GM18526 (cell line): ENCODE measurements at regions not wholly inside any gene's neighbourhood (a gene's known extent, or its start where the extent isn't known, plus 50 kb on each side); places are given as distances from the start of the nearest gene placed in this dataset.

Experiments
- POLR2A ChIP-seq: IDR thresholded peaks from 3 replicates; pipeline ENCODE4 v1.6.1; 2011; ENCODE audit not compliant: insufficient read length; ENCODE audit errors: extremely low read depth

DNA sequence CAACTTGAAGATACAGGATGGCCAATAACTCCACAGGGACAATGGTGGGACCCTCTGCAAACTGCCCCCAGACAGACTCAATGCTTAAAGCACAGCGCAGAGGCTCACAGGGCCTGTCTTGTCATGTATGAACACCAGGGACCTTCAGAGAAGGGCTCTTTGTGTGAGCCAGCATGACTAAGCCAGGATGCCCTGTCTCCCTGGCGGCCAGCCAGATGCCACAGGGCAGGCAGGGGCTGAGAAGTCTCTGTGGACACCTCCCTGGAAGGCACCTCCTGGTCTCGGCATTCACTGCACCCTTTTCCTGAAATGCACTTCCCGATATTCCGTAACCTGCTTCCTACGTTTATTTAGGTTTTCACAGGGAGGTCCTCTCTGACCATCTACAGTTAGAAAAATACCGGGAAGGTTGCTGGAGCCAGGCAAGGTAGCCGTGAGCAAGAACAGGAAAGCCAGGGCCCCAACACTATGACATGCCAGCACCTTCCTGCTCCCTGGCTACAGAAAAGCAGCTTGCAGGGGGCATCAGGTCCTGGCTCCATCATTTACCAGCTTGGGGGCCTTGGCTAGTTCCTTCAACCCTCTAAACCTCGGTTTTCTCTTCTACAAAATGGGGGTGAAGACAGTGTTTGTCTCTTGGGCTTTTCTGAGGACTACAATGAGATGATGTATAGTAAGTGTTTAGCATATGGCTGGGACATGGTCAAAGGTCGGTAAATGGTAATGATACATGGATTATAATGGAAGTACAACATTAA is 65.0 kb downstream of the PITPNM2 start:
- no peak for TF ChIP-seq POLR2A

DNA sequence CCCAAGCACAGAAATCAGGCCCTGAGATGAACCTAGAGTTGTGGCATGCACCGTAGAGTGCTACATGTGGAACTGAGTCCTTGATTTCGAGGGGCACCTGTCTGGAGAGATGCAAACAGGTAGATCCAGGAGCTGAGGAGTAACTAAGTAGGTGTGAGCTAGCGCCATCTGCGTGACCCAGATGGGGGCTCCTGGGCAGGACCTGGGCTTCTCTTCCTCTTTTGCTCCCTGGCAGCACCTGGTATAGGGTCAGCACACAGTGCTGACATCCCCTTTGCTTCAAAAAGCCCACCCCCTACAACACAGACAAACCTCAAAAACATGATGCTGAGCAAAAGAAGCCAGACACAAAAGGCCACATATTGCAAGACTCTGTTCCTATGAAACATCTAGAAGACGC is 65.8 kb downstream of the PITPNM2 start:
- TF ChIP-seq POLR2A = no peak

DNA sequence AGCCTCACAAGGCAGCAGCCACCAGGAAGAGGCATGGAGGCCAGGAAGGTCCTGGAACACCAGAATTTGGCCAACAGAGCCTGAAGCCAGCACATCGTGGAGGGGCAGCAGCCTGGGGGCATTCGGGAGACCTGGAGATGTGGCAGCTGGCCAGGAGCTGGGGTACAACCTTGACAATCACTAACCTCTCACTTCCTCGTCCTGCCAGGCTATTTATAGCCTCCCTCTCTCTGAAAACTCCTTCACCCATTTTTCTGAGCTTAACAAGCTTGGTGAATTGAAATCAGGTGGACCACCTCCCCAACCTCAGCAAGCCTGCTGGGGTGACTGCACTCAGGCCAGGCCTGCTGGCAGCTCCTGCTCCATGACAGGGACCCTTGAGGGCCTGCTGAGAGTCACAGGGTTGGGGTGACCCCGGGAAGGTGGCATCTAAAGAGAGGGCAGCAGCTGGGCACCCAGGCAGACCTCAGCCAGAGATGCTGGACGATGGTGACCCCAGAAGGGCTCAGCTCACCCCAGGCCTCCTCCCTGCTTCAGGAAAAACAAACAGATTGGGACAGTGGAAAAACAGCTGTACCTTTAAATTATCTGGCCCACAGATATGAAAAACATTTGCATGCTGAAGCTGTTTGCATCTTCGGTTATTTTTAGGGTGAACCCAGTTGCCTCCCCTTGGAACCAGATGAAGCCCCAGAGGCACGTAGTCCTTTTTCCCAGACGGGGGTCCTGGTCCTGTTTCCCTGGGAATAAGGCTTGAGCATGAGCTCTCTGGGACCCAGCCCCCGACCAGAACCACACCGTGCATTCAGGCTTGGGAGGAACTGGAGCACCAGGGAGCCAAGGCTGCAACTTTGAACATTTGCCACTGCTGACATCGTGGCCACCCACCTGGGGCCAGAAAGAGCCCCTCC is 67.0 kb downstream of the PITPNM2 start:
- peak; percentile 35 for TF ChIP-seq POLR2A

DNA sequence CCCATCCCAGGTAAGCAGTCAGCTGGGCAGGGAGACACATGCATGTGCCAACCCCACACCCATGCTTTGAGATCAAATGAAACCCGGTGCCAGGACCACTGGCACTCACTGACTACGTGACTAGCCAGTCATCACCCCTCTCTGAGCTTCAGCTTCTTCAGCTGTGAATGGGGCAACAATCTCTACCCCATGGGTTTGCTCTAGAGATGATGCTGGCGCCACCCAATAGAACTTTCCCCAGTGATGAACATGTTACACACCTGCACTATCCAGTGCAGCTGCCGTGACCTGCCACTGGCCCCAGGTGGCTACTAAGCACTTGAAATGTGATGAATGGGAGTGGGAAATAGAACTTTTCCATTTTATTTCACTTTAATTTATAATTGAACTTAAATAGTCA is 70.3 kb downstream of the PITPNM2 start:
- no peak for TF ChIP-seq POLR2A

DNA sequence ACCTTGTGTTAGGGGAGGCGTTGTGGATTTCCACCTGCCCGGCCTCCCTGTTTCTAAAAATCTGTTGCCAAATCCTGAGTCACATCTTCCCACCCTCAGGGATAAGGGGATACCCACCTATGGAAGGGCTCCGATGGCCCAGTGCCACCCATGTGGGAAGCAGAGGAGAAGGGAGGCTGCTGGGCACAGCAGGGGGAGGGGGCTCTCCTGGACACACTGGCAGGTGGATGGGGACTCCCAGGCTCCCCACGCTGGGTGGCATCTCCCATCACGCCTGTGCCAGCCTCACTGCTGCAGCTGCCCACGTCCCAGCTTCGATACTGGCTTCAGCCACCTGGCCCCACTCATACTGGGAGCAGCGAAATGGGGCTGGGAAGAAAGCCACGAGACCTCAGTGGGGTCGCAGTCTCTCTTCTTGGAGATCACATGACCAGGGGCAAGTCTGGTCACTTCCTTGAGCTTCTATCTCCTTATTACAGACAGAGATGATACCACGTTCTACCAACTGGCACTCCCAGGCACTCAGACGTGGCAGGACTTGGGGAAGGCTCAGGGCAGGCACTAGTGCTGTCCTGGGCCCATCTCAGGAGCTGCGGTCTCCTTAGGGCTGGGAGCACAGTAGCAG is 72.2 kb downstream of the PITPNM2 start:
- TF ChIP-seq POLR2A = no peak

DNA sequence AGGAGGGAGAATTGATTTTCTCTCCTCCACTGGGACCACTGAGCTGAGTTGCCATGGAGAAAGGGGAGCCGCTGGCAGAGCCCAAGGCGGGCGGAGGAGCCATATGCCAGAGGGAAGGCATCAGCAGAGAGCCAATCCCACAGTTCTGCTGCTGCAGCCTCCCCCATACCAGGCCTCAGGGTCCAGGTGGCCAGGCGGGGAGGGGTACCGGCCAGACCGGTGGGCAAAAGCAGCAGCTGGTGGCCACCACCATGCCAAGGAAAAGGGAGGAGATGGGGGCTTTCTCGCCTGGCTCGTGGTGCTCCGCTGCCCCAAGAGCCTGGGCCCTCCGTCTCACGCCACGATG is 72.8 kb downstream of the PITPNM2 start:
- no peak for TF ChIP-seq POLR2A

DNA sequence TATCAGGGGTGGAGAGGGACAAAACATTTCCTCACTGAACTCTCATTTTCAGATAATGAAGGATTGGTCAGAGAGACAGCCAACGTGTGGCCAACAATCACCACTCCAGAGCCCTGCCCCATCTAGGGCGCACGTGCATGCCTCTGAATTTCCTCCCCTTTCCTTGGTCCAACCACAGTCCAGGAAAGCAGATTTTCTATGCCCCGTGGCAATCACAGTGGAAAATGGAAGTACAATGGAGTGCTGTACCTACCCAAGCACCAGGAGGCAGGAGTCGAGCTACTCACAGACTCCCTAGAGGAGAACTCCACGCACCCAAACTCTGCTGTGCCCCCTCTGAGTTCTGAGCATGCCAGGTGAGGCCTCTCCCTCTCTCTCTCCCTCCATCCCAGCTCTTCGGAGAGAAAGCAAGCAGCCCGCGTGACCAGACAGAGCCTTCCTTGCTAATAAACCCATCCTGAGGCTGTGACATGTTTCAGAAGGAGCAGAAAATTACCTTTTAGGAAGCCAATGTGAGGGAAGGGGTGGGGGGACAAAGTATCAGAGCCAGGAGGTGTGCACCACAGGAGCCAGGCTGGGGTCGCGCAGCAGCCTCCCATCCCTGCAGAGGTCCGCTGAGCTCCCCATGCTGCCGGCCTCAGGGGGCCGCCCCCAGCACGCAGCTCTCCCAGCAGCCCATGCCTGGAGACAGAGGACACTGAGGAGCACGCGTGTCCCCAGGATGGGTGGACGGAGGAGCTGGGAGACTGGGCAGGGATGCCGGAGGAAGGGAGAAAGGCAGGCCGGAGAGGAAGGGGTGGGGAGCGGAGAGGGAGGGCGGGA is 73.4 kb downstream of the PITPNM2 start:
- no peak for TF ChIP-seq POLR2A

DNA sequence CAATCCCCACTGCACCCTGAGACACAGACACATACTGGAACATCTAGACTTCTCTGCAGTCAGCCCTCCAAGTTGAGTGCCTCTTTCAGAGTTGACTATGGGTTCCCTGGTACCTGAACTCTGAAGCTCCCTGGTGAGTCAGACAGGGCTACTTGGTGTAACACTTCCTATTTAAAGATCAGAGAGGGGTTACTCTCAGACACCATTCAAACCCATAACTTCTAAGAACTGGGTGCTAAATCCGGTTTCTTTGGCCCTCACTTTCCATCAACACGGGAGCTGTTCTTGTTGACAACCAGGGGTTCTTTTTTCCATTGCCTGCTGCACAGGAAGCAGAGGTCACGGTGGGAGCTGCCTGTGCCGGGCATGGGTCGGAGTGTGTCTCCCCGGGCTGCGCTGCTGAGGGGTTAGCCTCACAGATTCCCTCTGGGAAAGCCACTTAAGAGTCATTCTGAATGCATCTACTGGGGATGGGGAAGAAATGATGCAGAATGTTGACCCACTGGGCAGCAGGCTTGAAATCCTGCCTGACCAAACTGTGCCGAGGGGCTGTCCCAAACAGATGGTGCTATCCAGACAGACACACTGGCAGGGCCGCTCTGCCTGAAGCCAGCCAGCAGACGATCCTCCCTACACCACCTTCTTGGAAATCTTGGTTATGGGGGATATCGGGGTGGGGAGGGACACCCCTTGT is 74.1 kb downstream of the PITPNM2 start:
- no peak for TF ChIP-seq POLR2A

DNA sequence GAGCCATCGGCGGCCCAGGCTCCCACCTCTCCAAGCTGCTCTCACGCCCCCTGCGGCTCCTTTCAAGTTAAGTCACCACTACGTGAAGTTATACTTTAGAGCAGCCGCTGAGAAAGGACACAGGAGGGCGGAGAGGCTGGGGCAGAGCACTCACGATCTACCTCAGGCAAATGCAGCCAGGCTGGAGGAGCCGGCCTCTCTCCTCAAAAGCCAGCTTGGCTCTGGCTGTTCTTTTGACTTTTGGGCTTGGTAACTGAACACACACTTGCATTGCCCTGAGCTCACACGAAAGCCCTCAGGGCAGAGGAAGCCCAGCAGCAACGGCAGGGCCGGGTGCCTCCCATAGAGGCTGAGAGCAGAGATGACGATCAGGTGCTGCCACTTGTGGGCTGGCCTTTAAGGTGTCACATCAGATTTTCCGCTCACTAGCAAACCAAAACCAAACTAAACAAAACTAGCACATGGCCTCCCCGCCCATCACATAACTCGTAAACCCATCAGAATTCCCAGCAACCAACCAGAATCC is 75.2 kb downstream of the PITPNM2 start:
- no peak for TF ChIP-seq POLR2A

DNA sequence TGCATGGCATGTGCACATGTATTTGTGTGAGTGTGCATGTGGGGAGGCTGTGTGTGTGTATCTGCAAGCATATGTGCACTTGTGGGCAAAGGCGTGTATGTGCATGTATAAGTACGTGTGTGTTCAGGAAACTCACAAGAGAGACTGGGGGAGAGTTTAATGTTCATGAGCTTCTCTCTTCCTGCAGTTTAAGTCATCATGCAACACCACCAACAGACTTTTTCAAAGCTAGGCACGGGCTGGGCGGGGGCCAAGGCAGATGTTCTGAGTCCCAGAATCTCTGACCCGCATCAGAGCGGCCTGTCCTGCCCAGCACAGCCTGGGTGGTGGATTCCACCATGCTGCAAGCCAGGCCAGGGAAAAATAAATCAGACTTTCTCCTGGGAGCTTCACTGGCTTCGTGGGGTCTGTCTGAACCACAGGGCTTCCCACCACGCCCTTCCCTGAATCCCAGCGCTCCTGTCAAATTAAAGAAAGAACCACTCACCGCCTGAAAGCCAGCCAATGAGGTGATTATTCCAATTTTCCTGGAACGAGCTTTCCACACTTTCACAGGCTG is 75.7 kb downstream of the PITPNM2 start:
- TF ChIP-seq POLR2A = no peak

DNA sequence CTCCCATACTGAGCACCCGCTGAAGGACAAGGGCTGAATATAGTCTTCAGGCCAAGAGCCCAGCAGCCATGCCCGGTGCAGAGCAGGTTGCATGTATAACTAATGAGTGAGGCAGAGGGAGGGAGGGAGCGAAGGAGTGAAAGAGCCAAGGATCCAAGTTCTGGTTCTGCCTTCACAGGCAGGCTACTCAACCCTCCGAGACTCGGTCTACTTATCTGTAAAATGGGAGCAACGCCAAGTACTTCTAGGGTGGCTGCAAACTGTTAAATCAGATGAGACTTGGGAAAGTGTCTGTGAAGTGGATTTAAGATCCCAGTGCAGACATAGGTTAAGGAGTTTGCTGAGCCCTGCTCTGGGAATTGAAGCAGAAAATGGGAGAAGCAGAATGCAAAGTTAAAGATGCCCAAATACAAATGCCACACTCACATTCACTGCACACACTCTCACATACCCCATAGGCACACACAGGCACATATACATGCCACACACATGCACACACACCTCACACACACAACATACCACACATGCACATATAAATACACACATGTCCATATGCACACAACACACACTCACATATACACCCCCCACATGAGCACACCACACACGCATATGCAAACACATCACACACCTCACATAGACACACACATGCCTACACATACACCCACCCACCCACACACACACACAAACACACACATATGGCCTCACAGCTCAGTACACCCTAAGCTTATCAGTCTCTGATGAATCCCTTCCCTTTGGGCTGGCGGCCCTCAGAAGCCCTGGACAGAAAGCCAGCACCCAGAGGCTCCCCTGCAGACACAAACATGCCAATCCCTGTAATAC is 76.7 kb downstream of the PITPNM2 start:
- TF ChIP-seq POLR2A = no peak

DNA sequence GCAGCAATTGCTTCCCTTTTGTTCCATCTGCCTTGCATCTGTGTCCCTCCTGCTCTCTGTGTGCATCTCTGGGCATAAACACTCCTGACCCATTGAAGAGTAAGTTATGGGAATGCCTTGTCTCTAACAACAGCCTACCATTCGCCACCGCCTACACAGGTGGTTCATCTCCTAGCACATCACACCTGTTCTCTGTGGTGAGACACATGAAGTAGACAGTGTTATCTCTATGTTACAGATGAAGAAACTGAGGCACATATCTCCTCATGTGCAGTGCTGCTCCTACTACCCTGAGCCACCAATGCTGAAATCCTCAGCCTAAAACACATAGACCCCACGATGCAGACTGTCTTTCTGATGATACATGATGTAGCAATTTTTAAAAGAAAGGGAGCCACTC is 77.6 kb downstream of the PITPNM2 start:
- TF ChIP-seq POLR2A = no peak

DNA sequence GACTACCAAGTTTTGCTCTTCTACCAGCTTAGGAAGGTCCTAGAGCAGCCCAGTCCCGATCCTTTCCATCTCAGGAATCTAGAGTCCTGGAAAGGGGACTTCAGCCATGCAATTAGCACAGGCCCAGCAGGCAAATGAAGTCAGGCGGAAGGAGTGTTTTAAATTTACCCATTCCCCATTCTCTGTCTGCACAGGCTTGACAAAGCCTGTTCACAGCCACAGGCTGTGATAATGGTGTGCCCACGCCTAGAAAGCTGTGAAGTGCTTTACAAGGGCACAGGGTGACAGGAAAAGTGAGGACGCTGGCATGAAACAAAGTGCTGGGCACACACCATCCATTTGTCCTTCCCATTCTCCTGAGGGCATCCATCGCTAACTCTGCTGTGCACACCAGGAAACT is 79.0 kb downstream of the PITPNM2 start:
- TF ChIP-seq POLR2A = no peak
